ENCODE measurements at regions not wholly inside any gene's neighbourhood (a gene's known extent, or its start where the extent isn't known, plus 50 kb on each side); places are given as distances from the start of the nearest gene placed in this dataset.
A peak's percentile ranks its signal among the peaks of the same experiment; 100 is the strongest.

- Histone ChIP-seq H3K27ac (ENCODE audit: low read length) (no peak overlapping the region), H3K9ac (ENCODE audit: low read length) (no peak overlapping the region), H3K27me3 (ENCODE audit: low read depth, low read length) (no peaks in the 10 kb centered on the region), H2AFZ (ENCODE audit: low read depth, low read length) (no peak overlapping the region), H3K79me2 (ENCODE audit: low read length) (no peaks in the 10 kb centered on the region), H3K4me1 (ENCODE audit: low read length) (no peaks in the 10 kb centered on the region), H3K9me3 (ENCODE audit: insufficient read depth, low read length) (no peaks in the 10 kb centered on the region), H3K4me2 (ENCODE audit: low read length) (no peak overlapping the region), H3K36me3 (replicated peaks; ENCODE audit: low read depth, low read length) (no peaks in the 10 kb centered on the region), H3K4me3 (ENCODE audit: low read length) (no peak overlapping the region), H4K20me1 (ENCODE audit: insufficient read depth, low read length) (no peaks in the 10 kb centered on the region)
- TF ChIP-seq, protein P1, sequence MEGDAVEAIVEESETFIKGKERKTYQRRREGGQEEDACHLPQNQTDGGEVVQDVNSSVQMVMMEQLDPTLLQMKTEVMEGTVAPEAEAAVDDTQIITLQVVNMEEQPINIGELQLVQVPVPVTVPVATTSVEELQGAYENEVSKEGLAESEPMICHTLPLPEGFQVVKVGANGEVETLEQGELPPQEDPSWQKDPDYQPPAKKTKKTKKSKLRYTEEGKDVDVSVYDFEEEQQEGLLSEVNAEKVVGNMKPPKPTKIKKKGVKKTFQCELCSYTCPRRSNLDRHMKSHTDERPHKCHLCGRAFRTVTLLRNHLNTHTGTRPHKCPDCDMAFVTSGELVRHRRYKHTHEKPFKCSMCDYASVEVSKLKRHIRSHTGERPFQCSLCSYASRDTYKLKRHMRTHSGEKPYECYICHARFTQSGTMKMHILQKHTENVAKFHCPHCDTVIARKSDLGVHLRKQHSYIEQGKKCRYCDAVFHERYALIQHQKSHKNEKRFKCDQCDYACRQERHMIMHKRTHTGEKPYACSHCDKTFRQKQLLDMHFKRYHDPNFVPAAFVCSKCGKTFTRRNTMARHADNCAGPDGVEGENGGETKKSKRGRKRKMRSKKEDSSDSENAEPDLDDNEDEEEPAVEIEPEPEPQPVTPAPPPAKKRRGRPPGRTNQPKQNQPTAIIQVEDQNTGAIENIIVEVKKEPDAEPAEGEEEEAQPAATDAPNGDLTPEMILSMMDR (IDR thresholded peaks at IDR 0.05; ENCODE audit: low read depth, low read length), result no peak
- TF ChIP-seq EZH2phosphoT487 (IDR thresholded peaks at IDR 0.05; ENCODE audit: low read depth), result no peak
Measured at GRCh38 chr21:16473988-16474387, 744.2 kb downstream of the USP25 start.

DNA sequence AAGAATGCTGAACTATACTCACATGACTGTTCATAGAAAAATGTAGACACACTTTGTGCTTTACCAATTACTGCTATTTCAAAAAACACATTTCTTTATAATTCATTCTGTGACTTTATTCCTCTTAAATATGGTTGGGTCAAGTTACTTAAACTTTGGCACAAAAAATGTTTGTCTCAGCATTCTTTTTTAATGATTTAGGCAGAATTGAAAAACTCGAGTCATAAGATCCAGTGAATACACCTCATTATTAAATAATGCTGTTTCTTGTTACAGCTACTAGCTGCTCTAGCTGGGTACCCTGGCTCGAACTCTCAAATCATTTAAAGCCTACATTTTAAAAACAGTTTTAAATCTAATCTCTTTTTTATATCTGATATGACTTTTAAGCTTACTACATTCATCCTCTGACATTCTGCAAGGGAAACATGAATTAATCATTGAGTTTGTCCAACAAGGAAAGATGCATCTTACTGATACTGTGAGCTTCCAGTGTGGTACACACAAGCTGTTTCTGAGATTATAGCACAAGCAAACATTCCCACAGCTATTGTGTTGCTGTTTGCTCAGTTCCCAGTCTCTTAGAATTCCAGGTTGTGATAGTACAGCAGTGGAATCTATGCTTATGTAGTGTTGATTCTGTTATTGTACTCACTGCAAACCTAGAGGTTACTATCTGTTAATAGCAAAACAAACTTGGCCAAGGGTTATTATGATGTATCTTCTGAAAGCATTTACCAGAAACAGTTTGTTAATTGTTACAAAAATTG, 746.5 kb downstream of the USP25 start:
- Histone ChIP-seq H4K20me1 (ENCODE audit: insufficient read depth, low read length) (no peaks in the 10 kb centered on the region), H3K79me2 (ENCODE audit: low read length) (no peaks in the 10 kb centered on the region), H3K36me3 (replicated peaks; ENCODE audit: low read depth, low read length) (no peaks in the 10 kb centered on the region), H3K9me3 (ENCODE audit: insufficient read depth, low read length) (no peaks in the 10 kb centered on the region), H3K27me3 (ENCODE audit: low read depth, low read length) (no peaks in the 10 kb centered on the region), H2AFZ (ENCODE audit: low read depth, low read length) (no peak overlapping the region), H3K27ac (ENCODE audit: low read length) (no peak overlapping the region), H3K4me2 (ENCODE audit: low read length) (no peak overlapping the region), H3K4me3 (ENCODE audit: low read length) (no peak overlapping the region), H3K4me1 (ENCODE audit: low read length) (no peaks in the 10 kb centered on the region), H3K9ac (ENCODE audit: low read length) (no peak overlapping the region)
- no peak for TF ChIP-seq EZH2phosphoT487 (IDR thresholded peaks at IDR 0.05; ENCODE audit: low read depth)
- TF ChIP-seq, protein P1 (IDR thresholded peaks at IDR 0.05; ENCODE audit: low read depth, low read length), result no peak

GRCh38 chr21:16488042-16488441, 758.3 kb downstream of the USP25 start:
- no peak overlapping the region for H3K9ac ChIP-seq (ENCODE audit: low read length)
- TF ChIP-seq, protein P1 (IDR thresholded peaks at IDR 0.05; ENCODE audit: low read depth, low read length), result no peak
- no peak overlapping the region for H2AFZ ChIP-seq (ENCODE audit: low read depth, low read length)
- no peaks in the 10 kb centered on the region for H4K20me1 ChIP-seq (ENCODE audit: insufficient read depth, low read length)
- H3K27me3 ChIP-seq (ENCODE audit: low read depth, low read length), result no peaks in the 10 kb centered on the region
- H3K27ac ChIP-seq (ENCODE audit: low read length), result no peak overlapping the region
- H3K36me3 ChIP-seq (replicated peaks; ENCODE audit: low read depth, low read length), result no peaks in the 10 kb centered on the region
- no peaks in the 10 kb centered on the region for H3K9me3 ChIP-seq (ENCODE audit: insufficient read depth, low read length)
- H3K79me2 ChIP-seq (ENCODE audit: low read length), result no peaks in the 10 kb centered on the region
- no peak overlapping the region for H3K4me3 ChIP-seq (ENCODE audit: low read length)
- H3K4me2 ChIP-seq (ENCODE audit: low read length), result no peak overlapping the region
- peaks cover 10% of the 10 kb centered on the region for H3K4me1 ChIP-seq (ENCODE audit: low read length)

DNA sequence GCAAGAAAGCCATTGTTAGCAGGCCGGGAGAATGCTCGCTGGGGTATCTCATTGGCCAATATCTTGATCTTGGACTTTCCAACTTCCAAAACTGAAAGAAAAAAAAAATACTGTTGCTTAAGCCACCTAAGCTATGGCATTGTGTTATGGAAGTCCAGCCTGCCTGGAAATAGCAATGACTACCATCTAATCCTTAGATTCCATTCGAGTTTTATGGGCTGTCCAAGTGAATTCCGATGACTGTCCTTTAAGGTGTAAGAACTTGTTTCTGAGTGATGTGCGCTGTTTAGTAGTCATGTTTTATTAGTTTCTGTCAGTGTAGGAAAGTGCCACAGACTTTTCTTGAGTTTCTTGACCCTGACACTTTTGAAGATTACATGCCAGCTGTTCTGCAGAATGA, 762.6 kb downstream of the USP25 start:
- no peak overlapping the region for H3K4me3 ChIP-seq (ENCODE audit: low read length)
- H2AFZ ChIP-seq (ENCODE audit: low read depth, low read length), result no peak overlapping the region
- peaks cover 14% of the 10 kb centered on the region for H3K4me1 ChIP-seq (ENCODE audit: low read length)
- H4K20me1 ChIP-seq (ENCODE audit: insufficient read depth, low read length), result no peaks in the 10 kb centered on the region
- peak overlapping the region; percentile 28 for H3K4me2 ChIP-seq (ENCODE audit: low read length)
- no peak overlapping the region for H3K27ac ChIP-seq (ENCODE audit: low read length)
- no peaks in the 10 kb centered on the region for H3K79me2 ChIP-seq (ENCODE audit: low read length)
- no peaks in the 10 kb centered on the region for H3K9me3 ChIP-seq (ENCODE audit: insufficient read depth, low read length)
- no peaks in the 10 kb centered on the region for H3K36me3 ChIP-seq (replicated peaks; ENCODE audit: low read depth, low read length)
- H3K9ac ChIP-seq (ENCODE audit: low read length), result no peak overlapping the region
- no peaks in the 10 kb centered on the region for H3K27me3 ChIP-seq (ENCODE audit: low read depth, low read length)
- no peak for TF ChIP-seq EZH2phosphoT487 (IDR thresholded peaks at IDR 0.05; ENCODE audit: low read depth)
- TF ChIP-seq, protein P1 (IDR thresholded peaks at IDR 0.05; ENCODE audit: low read depth, low read length), result no peak
